HepG2 (cell line): ENCODE measurements at regions not wholly inside any gene's neighbourhood (a gene's known extent, or its start where the extent isn't known, plus 50 kb on each side); places are given as distances from the start of the nearest gene placed in this dataset.

Experiments used
- CCAR2 ChIP-seq: fragments of 200-400 bp; formaldehyde crosslinking; optimal IDR thresholded peaks from 2 replicates; pipeline ENCODE3; 2018; ENCODE audit warnings: low read depth, mild to moderate bottlenecking, low read length, moderate library complexity
- NR3C1 ChIP-seq: sonication (generic); formaldehyde crosslinking; IDR thresholded peaks from 2 replicates; pipeline ENCODE4 v1.4.0; 2020; ENCODE audit warnings: missing genetic modification reagents
- PRDM15 ChIP-seq: sonication (generic); formaldehyde crosslinking; IDR thresholded peaks from 2 replicates; pipeline ENCODE4 v1.4.0; 2020; ENCODE audit warnings: missing genetic modification reagents
- ZBTB33 ChIP-seq: sonication (generic); formaldehyde crosslinking; IDR thresholded peaks from 2 replicates; pipeline ENCODE4 v1.4.0; 2020; ENCODE audit warnings: missing genetic modification reagents
- ZNF121 ChIP-seq: sonication (generic); formaldehyde crosslinking; IDR thresholded peaks from 2 replicates; pipeline ENCODE4 v1.5.0; 2020; ENCODE audit warnings: mild to moderate bottlenecking, missing genetic modification reagents
- ZNF879 ChIP-seq: sonication (generic); formaldehyde crosslinking; IDR thresholded peaks from 2 replicates; pipeline ENCODE4 v1.8.1; 2023; ENCODE audit warnings: missing genetic modification reagents
- TF ChIP-seq, protein P1 (sequence below): conservative IDR thresholded peaks from 2 replicates; pipeline ENCODE4 v1.6.1; 2018; ENCODE audit warnings: missing genetic modification reagents

GRCh38 chr3:3618623-3619022 is 180.6 kb upstream of the LRRN1 start:
- TF ChIP-seq ZNF879 (CRISPR knock-in tag) (no peak), NR3C1 (CRISPR knock-in tag) (no peak), CCAR2 (no peak), ZNF121 (no peak), PRDM15 (CRISPR knock-in tag) (no peak), ZBTB33 (CRISPR knock-in tag) (no peak)
- TF ChIP-seq, protein P1, sequence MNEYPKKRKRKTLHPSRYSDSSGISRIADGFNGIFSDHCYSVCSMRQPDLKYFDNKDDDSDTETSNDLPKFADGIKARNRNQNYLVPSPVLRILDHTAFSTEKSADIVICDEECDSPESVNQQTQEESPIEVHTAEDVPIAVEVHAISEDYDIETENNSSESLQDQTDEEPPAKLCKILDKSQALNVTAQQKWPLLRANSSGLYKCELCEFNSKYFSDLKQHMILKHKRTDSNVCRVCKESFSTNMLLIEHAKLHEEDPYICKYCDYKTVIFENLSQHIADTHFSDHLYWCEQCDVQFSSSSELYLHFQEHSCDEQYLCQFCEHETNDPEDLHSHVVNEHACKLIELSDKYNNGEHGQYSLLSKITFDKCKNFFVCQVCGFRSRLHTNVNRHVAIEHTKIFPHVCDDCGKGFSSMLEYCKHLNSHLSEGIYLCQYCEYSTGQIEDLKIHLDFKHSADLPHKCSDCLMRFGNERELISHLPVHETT (CRISPR knock-in tag): no peak
